Spleen (tissue), 7 donors: ENCODE measurements at regions not wholly inside any gene's neighbourhood (a gene's known extent, or its start where the extent isn't known, plus 50 kb on each side); places are given as distances from the start of the nearest gene placed in this dataset.

Experiments used
- CTCF ChIP-seq, 11 experiments: fragments of 200-600 bp in 7 of 11; fragments of 450-650 bp in 4 of 11; sonication (generic) in 4 of 11; IDR thresholded peaks in 8 of 11; conservative IDR thresholded peaks in 3 of 11; 1 replicate in 7 of 11; 2 replicates in 4 of 11; pipeline versions ENCODE4 v1.4.0 to v1.8.0; 2016 to 2021; ENCODE audit warnings: antibody characterized with exemption in 11 of 11, inconsistent platforms in 4 of 11, mild to moderate bottlenecking in 1 of 11
- POLR2AphosphoS5 ChIP-seq, 3 donors: sonication (generic); formaldehyde crosslinking; IDR thresholded peaks; one replicate each; pipeline ENCODE4 v1.5.1; 2017; ENCODE audit warnings: antibody characterized with exemption in 3 of 3
- donor health status: DM: no; HTN: no; CAD: no; lungs with moderate emphysema.
- donor health status: DM: no; HTN: no; CAD: no.
- donor health status: DM: no; HTN: no; CAD: no.

- TF ChIP-seq CTCF (IDR thresholded peaks at IDR 0.05 in 8 of 11, conservative IDR thresholded peaks at IDR 0.05 in 3 of 11) = no peak
- no peak for TF ChIP-seq POLR2AphosphoS5 (IDR thresholded peaks at IDR 0.05)
Observed at GRCh38 chr2:53286345-53286744, 481.3 kb upstream of the CHAC2 start.
